NCI-H1092 (cell line): ENCODE measurements at regions not wholly inside any gene's neighbourhood (a gene's known extent, or its start where the extent isn't known, plus 50 kb on each side); places are given as distances from the start of the nearest gene placed in this dataset.
A peak's percentile ranks its signal among the peaks of the same experiment; 100 is the strongest.
"Not testable (repeated sequence)": the region's sequence is repeated elsewhere in the genome, so short reads cannot be mapped to it uniquely, and the experiment has no call there.

Source experiments
- DNase-seq: peaks from one replicate; lab custom pipeline; 2025; lab: John Stamatoyannopoulos, UW

GRCh38 chr7:34486371-34486770, 171.6 kb upstream of the NPSR1 start:
- DNase-seq = peak; percentile 87

DNA sequence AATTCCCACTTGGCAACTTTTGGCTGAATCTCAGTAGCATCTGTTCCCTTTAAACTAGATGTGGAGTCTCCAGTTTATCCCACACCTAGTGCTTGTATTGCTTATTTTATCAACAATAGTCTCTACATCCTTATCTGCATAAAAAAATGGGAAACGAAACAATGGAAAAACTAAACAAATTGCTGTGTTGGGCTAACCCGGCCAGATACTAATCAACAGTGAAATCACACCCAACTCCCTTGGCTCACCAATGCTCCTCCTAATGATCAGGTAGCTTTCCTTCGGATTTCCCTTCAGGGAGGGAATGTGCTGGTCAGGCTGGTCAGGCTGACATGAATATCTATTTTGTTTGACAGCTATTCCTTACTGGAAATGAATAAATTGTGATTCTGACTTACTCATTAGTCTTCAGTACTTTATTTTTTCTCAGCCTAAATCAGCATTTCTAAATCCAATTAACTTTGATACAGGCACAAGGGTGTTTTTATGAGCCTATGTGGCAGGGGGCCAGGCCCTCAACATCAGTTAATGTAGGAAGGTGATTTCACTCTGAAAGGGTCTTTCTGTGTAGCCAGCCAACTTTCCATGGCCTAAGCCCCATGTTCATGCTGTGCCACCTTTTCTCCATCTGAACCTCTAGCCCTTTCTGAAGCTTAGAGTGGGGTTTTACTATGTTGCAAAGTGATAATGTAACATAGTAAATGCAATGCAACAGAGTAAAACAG, 170.5 kb upstream of the NPSR1 start:
- peak; percentile 87 for DNase-seq

- DNase-seq = no peak
Measured at GRCh38 chr7:34488766-34489165, 169.3 kb upstream of the NPSR1 start.

DNA sequence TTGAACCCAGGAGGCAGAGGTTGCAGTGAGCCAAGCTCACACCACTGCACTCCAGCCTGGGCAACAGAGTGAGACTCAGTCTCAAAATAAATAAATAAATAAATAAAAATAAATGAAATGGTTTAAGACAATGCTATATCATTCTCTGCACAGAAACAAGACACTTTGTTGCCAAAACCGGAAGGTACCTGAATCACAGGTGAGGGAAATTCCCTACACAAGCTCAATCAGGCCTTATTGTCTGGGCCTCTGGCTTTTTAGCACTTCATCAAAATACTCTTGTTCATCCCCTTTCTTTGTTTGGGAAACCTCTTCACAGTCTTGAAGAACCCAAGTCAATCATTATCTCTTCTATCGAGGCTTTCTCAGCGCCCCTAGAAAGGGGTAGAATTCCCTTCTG, 166.1 kb upstream of the NPSR1 start:
- no peak for DNase-seq

- DNase-seq = no peak
Measured at GRCh38 chr7:34493752-34494151, 164.3 kb upstream of the NPSR1 start.

GRCh38 chr7:34497153-34497777, 160.8 kb upstream of the NPSR1 start:
- no peak for DNase-seq

DNA sequence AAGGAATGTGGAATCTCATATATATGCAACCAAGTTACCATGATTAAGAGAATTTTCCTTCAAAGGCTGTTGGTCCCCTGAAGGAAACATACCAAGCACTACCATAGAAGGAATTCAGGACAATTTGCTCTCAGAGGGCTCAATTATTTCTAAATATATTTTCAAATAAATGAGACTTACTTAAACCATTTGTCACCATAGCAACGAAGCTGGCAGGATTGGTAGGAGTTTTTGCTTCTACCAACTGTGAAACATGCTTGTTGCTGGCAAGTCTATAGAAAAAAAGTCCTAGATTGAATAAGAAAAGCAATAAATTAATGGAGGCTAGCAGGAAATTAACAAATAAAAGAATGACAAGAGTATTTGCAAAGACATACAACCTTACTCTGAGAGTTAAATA, 156.9 kb upstream of the NPSR1 start:
- DNase-seq = no peak

- no peak for DNase-seq
Measured at GRCh38 chr7:34507191-34507590, 150.8 kb upstream of the NPSR1 start.

DNA sequence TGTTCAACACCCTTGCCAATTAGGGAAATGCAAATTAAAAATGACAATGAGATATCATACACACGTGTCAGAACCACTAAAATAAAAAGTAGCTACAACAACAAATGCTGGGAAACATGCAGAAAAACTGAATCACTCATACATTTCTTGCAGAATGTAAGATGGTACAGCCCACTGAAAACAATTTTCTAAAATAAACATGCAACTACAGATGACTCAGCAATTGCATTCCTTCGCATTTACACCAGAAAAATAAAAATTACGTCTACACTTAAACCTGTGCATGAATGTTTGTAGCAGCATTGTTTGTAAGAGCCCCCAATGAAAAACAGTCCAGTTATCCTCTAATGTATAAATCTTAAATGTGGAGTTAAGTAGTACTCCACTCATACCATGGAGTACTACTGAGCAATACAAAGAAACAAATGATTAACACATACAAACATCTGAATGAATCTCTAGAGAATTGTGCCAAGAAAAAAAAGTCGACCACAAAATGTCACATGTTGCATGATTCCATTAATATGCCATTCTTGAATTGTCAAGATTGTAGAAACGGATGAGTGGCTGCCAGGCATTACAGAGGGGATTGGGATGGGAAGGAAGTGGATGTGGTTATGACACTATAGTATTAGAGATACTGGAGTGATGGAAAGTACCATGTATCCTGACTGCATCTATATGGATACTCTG, 134.6 kb upstream of the NPSR1 start:
- DNase-seq = no peak

DNA sequence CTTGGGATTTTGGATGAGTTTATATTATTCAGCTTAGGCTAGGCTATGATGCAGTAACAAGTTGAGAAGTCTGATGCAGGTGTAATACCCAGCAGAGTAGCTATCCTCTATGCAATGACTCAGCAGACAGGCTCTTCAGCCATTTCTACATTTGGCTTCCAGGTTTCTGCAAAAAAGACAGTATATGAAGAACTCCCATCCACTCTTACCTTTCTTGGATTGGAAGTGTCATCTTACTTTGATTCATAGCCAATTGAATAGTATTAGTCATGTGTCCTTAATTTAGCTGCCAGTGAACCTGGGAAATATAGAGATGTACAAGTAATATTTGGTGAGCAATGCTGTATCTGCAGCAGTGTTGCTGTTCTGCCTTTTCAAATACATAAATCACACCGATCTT, 127.8 kb upstream of the NPSR1 start:
- no peak for DNase-seq

DNA sequence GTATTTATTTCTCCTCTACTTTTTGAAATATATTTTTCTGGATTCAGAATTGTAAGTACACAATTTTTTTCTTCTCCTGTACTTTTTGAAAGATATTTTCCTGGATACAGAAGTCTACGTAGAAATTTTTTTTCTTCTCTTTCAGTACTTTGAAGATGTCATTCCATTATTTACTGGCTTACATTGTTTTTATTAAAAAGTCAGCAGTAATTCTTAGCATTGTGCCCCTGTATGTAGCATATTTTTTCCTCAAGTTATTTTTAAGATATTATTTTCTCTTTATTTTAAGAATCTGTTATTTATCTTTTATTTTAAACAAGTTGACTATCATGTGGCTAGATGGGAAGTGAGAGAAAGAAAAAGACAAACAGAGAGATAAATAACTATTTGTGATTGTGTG, 119.0 kb upstream of the NPSR1 start:
- DNase-seq = no peak

- DNase-seq = no peak
Measured at GRCh38 chr7:34544621-34545020, 113.4 kb upstream of the NPSR1 start.

DNA sequence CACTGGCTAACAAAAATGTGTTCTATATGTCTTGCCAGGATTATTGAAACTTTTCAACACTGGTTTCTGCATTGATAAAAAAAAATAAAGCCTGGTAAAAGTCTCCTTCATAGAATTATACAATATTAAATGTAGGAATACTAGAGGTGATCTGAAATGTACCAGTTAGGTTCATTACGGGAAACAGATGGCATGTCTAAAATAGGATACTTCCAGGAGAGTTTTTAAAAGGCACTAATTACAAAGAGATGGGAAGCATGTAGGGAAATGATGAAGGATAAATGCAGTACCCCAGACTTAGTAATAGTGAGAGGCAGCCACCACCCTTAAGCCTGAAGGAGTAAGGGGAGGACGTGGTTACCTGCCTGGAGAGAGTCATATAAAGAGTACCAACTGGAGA, 107.0 kb upstream of the NPSR1 start:
- no peak for DNase-seq

DNA sequence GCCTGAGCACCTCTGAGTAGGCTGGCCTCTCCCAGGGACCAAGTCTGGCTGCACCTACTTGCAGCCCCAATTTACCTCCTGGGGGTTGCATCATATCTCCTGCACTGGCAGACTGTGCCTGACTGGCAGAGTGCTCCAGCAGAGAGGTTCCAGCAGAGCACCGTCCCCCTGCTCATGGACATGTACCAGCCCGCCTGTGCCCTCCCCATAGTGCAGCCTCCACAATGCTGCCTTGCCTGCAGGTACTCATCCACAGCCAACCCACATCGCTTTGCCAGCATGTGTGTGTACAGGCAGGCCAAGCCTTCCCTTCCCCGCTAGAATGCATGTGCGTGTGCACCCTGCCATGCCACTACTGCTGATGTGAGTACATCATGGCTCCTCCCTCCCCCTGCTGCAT, 105.5 kb upstream of the NPSR1 start:
- DNase-seq = no peak

DNA sequence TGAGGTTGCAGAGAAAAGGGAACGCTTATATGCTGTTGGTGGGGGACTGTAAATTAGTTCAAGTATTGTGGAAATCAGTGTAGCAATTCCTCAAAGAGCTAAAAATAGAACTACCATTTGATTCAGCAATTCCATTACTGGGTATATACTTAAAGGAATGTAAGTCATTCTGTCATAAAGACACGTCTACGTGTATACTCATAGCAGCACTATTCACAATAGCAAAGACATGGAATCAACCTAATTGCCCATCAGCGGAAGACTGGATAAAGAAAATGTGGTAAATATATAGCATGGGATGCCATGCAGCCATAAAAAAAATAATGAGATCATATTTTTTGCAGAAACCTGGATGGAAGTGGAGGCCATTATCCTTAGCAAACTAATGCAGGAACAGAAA, 100.0 kb upstream of the NPSR1 start:
- no peak for DNase-seq

DNA sequence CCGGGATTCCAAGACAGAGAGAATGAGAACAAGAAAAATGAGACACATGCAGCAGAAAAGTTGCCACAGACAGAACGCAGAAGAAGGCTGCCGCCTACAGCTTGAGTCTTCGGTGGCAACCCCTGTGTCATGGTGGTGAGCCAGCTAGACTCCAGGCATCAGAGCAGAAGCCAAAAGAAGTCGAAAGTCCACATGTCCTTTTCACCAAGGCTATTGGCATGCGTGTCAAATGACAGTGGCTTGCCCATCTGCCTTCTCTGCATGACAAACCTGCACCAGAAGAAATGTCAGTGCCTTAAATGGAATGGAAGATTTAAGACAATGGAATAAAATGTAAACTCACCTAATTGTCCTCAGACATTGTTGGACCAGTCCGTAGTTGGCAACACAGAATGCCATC, 93.9 kb upstream of the NPSR1 start:
- DNase-seq = no peak

DNA sequence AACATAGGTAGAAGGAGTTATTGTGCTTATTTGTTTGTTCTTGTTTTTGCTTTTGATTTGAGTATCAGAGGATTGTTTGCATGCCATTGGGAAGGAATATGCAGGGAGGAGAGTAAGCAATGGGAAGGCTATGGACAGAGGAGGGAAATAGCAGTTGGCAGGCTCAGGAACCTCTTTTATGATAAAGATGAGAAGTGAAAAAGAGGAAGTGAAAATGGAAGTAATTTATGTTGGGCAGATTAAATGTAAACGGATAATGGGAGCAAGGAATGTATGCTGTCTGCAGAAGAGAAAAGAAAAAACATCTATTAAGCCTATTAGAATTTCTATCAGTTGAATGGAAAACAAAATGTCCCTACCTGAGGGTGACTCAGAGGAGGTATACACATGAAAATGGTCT, 90.1 kb upstream of the NPSR1 start:
- DNase-seq = no peak

DNA sequence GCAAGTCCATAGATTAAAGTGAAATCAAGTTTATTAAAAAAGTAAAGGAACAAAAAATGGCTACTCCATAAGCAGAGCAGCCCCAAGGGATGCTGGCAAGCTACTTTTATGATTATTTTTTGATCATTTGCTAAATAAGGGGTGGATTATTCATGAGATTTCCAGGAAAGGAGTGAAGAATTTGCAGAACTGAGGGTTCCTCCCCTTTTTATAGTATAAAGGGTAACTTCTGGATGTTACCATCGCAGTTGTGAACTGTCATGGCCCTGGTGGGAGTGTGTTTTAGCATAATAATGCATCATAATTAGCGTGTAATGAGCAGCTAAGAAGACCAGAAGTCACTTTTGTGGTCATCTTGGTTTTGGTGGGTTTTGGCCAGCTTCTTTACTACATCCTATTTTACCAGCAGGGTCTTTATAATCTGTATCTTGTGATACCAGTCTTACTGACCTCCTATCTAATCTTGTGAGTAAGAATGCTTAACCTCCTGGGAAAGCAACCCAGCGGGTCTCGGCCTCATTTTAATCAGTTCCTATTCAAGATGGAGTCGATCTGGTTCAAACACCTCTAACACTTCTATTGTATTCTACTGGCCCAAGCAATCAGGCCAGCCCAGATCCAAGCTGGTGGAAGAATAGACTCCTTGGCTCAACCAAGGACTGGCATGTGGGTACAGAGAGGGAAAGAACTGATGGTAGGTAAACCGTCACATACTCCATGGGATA, 87.9 kb upstream of the NPSR1 start:
- DNase-seq = no peak

GRCh38 chr7:34575006-34575405, 83.0 kb upstream of the NPSR1 start:
- DNase-seq = no peak

GRCh38 chr7:34577934-34578333, 80.1 kb upstream of the NPSR1 start:
- not testable (repeated sequence) for DNase-seq

GRCh38 chr7:34581698-34582097, 76.3 kb upstream of the NPSR1 start:
- not testable (repeated sequence) for DNase-seq

- DNase-seq = no peak
Measured at GRCh38 chr7:34584526-34584925, 73.5 kb upstream of the NPSR1 start.

GRCh38 chr7:34596887-34597286, 61.1 kb upstream of the NPSR1 start:
- DNase-seq = no peak
